BE2C (cell line): ENCODE measurements at regions not wholly inside any gene's neighbourhood (a gene's known extent, or its start where the extent isn't known, plus 50 kb on each side); places are given as distances from the start of the nearest gene placed in this dataset.

Source experiments
- DNase-seq: peaks from one replicate; pipeline ENCODE4 v3.0.0-alpha.2; 2020
- H3K27me3 ChIP-seq: fragments of 250-450 bp; sonication (Bioruptor Pico); 2 replicates; pipeline ENCODE4 v1.5.1; 2020; ENCODE audit warnings: mild to moderate bottlenecking
- H3K36me3 ChIP-seq: fragments of 250-450 bp; sonication (Bioruptor Pico); 2 replicates; pipeline ENCODE4 v1.5.1; 2020; ENCODE audit warnings: mild to moderate bottlenecking
- H3K4me1 ChIP-seq: fragments of 250-450 bp; sonication (Bioruptor Pico); 2 replicates; pipeline ENCODE4 v1.5.1; 2020
- H3K4me3 ChIP-seq: 2 replicates; pipeline ENCODE4 v1.5.1; 2011; ENCODE audit warnings: low read depth, low read length
- H3K9me3 ChIP-seq: fragments of 250-450 bp; sonication (Bioruptor Pico); 2 replicates; pipeline ENCODE4 v1.5.1; 2020
- TF ChIP-seq, protein P1 (sequence below): IDR thresholded peaks from 2 replicates; pipeline ENCODE4 v1.5.1; 2012; ENCODE audit warnings: mild to moderate bottlenecking, low read depth, low read length

DNA sequence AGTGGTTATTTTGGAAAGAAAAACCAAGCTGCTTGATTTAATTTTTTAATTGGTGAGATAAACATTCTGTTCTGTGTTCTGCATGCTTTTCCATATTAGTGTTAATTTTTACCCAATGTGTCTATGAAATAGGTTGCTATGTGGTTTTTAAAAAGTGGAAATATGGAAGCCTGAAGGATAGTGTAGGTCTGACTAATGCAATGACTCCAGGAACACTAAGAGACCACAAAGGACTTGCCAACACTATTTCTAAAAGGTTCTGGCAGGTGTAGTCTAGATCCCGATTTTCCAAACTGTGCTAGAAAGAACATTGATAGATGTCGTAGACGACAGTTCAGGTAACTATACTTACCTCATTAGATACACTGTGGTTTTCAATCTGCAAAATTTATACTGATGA, 877.4 kb upstream of the GOT2 start:
- TF ChIP-seq, protein P1, sequence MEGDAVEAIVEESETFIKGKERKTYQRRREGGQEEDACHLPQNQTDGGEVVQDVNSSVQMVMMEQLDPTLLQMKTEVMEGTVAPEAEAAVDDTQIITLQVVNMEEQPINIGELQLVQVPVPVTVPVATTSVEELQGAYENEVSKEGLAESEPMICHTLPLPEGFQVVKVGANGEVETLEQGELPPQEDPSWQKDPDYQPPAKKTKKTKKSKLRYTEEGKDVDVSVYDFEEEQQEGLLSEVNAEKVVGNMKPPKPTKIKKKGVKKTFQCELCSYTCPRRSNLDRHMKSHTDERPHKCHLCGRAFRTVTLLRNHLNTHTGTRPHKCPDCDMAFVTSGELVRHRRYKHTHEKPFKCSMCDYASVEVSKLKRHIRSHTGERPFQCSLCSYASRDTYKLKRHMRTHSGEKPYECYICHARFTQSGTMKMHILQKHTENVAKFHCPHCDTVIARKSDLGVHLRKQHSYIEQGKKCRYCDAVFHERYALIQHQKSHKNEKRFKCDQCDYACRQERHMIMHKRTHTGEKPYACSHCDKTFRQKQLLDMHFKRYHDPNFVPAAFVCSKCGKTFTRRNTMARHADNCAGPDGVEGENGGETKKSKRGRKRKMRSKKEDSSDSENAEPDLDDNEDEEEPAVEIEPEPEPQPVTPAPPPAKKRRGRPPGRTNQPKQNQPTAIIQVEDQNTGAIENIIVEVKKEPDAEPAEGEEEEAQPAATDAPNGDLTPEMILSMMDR = no peak
- no peak overlapping the region for H3K4me3 ChIP-seq

DNA sequence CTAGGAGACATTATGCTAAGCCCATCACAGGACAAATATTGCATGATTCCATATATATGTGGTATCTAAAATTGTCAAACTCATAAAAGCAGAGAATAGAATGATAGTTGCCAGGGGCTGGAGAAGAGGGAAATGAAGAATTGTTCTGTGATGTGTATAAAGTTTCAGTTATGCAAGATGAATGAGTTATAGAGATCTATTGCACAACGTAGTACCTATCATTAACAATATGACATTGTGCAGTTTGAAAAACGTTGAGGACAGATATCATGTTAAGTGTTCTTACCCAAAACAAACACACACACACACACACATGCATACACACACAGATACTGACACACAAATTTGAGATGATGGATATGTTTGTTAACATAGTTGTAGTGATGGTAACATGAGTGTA, 871.6 kb upstream of the GOT2 start:
- no peaks in the 10 kb centered on the region for H3K36me3 ChIP-seq
- TF ChIP-seq, protein P1 = no peak

More for the DNA sequence above, 877.4 kb upstream of the GOT2 start:
- DNase-seq = no peak
- H3K27me3 ChIP-seq = no peaks in the 10 kb centered on the region
- H3K4me1 ChIP-seq = no peaks in the 10 kb centered on the region
- no peaks in the 10 kb centered on the region for H3K9me3 ChIP-seq
- no peaks in the 10 kb centered on the region for H3K36me3 ChIP-seq

DNA sequence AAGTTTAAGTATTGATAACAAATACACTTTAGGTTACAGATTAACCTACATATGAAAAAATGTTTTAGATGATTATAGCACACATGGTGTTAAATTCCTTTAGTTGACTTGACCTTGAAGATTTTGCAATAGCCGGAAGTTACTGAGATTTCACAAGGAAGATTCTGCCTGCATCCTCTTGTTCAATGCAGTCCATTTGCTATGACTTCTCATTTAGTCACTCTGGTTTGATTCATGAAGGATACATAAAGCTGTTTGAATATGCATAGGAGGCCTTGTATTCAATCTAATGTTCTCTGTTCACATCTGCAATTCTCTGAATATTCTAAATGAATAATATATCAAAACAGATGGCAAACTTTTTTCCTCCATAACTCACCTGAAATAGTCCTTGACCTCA, 870.2 kb upstream of the GOT2 start:
- Histone ChIP-seq H3K4me3 (no peak overlapping the region), H3K9me3 (no peaks in the 10 kb centered on the region), H3K36me3 (no peaks in the 10 kb centered on the region), H3K4me1 (no peaks in the 10 kb centered on the region), H3K27me3 (no peaks in the 10 kb centered on the region)
- TF ChIP-seq, protein P1 = no peak
- no peak for DNase-seq

More for the DNA sequence above, 871.6 kb upstream of the GOT2 start:
- Histone ChIP-seq H3K4me1 (no peaks in the 10 kb centered on the region), H3K9me3 (no peaks in the 10 kb centered on the region), H3K27me3 (no peaks in the 10 kb centered on the region), H3K4me3 (no peak overlapping the region)
- no peak for DNase-seq

DNA sequence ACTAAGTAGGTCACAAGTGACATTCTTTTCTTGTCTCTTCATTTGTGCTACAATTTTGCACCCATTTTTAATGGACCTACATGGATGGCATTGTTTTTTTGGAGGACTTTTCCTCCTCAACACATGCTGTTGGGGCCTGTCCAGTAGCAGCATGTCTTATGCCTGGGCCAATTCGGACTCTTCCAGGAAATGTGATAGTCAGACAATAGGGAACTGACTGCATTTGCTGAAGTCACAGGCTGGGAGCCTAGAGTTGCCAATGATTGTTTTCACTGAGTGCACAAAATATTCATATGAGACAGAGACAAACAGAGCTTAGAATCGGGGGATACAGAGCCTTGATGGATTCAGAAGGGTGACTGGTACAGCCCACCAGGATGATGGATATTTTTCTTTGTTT, 867.3 kb upstream of the GOT2 start:
- no peaks in the 10 kb centered on the region for H3K4me1 ChIP-seq
- no peaks in the 10 kb centered on the region for H3K36me3 ChIP-seq
- no peaks in the 10 kb centered on the region for H3K9me3 ChIP-seq
- H3K4me3 ChIP-seq = no peak overlapping the region
- no peak for DNase-seq
- no peaks in the 10 kb centered on the region for H3K27me3 ChIP-seq
- TF ChIP-seq, protein P1 = no peak

DNA sequence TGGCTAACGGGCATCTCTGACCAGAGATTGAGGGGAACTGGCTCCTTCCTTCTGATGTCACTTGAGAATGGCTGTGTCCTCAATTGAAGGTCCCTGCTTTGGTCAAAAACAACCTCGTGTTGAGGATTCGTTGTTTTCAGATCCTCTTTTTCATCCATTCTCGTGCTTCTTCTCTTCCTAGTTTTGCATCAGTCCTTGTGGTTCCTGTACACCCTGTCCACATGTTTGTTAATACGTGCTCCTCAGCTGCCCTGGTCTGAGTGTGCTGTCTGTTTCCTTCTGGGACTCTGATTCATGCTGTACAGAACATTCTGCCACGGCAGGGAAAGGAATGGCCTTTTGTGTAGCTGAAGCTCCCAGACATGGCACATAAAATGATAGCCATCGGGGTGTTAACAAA, 863.2 kb upstream of the GOT2 start:
- H3K36me3 ChIP-seq = no peaks in the 10 kb centered on the region
- no peaks in the 10 kb centered on the region for H3K9me3 ChIP-seq
- no peaks in the 10 kb centered on the region for H3K27me3 ChIP-seq
- TF ChIP-seq, protein P1 = no peak
- no peaks in the 10 kb centered on the region for H3K4me1 ChIP-seq
- no peak for DNase-seq
- no peak overlapping the region for H3K4me3 ChIP-seq

DNA sequence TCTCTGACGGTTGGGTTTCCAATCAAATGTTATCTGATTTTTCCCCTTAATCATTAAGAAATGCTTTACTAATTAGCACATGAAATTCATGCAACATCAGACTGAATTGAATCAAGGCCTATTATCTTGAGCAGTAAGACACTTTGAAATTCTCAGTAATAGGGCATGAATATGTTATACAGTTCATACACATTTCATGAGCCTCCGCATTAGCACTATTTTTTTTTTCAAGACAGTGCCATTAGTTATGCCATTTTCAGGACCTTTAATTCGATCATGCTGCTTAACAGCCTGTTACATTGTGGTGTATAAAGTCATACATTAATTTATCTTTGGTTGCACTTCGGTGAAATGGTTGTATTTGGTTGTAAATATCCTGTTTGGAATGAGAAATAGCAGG, 862.6 kb upstream of the GOT2 start:
- Histone ChIP-seq H3K36me3 (no peaks in the 10 kb centered on the region), H3K4me1 (no peaks in the 10 kb centered on the region), H3K4me3 (no peak overlapping the region), H3K27me3 (no peaks in the 10 kb centered on the region), H3K9me3 (no peaks in the 10 kb centered on the region)
- TF ChIP-seq, protein P1 = no peak
- DNase-seq = no peak
